HL-60 (cell line): ENCODE measurements at regions not wholly inside any gene's neighbourhood (a gene's known extent, or its start where the extent isn't known, plus 50 kb on each side); places are given as distances from the start of the nearest gene placed in this dataset.
"Not testable (repeated sequence)": the region's sequence is repeated elsewhere in the genome, so short reads cannot be mapped to it uniquely, and the experiment has no call there.

Experiments used
- DNase-seq, 2 experiments: peaks; one replicate each; pipeline ENCODE4 v3.0.0-alpha.2; 2010 to 2020; ENCODE audit warnings: low read depth in 1 of 2, low spot score in 1 of 2
- H3K27ac ChIP-seq: fragments of 250-450 bp; sonication (Bioruptor Pico); replicated peaks from 2 replicates; pipeline ENCODE4 v1.5.1; 2020; ENCODE audit warnings: mild to moderate bottlenecking, moderate library complexity
- H3K27me3 ChIP-seq: fragments of 250-450 bp; sonication (Bioruptor Pico); 2 replicates; pipeline ENCODE4 v1.5.1; 2021; ENCODE audit warnings: mild to moderate bottlenecking, moderate library complexity; ENCODE audit not compliant: insufficient read depth, poor library complexity, severe bottlenecking
- H3K4me3 ChIP-seq: replicated peaks from 2 replicates; pipeline ENCODE4 v1.5.1; 2011; ENCODE audit warnings: mild to moderate bottlenecking, control low read depth, low read length; ENCODE audit not compliant: insufficient read depth
- GABPA ChIP-seq: IDR thresholded peaks from 2 replicates; pipeline ENCODE4 v1.6.1; 2012; ENCODE audit warnings: low read depth
- POLR2AphosphoS5 ChIP-seq: IDR thresholded peaks from 2 replicates; pipeline ENCODE4 v1.6.1; 2012; ENCODE audit warnings: low read depth
- SPI1 ChIP-seq: IDR thresholded peaks from 2 replicates; pipeline ENCODE4 v1.6.1; 2012; ENCODE audit warnings: low read depth, mild to moderate bottlenecking, borderline replicate concordance
- TF ChIP-seq, protein P1 (sequence below): IDR thresholded peaks from 2 replicates; pipeline ENCODE4 v1.6.1; 2012; ENCODE audit warnings: low read depth; ENCODE audit not compliant: insufficient replicate concordance
- TF ChIP-seq, protein P2 (sequence below): IDR thresholded peaks from one replicate; pipeline ENCODE4 v1.5.1; 2011; ENCODE audit warnings: low read length, control low read depth, inconsistent platforms; ENCODE audit not compliant: insufficient read depth

DNA sequence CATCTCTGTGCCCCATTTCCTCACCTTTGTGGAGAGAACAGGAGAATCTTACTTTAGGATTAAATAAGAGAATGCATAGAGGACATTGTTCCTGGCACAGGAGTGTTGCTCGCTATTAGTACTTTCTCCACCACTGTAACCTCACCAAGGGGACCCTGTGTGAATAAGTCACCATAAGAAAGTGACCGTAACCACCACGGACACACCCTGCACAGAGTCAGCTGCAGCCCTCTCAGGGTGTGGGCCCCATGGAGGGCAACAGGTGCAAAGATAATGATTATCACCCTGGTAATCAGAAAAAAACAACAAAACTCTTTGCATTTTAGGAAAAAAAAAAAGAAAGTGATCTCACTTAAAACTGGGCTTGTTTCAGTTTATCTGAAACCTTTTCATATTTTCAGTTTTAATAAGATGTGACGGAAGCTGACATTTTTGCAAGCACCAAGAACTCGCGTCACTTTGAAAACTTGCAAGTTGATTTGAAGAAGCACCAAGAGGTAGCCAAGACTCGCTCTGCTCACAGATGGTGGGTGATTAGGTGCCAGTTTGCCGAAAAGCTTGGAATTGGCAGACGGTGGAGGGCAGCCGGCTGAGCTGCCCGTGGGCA, 87.0 kb upstream of the VRK1 start:
- H3K27me3 ChIP-seq = no peaks in the 10 kb centered on the region
- no peak overlapping the region for H3K4me3 ChIP-seq
- no peak for DNase-seq
- TF ChIP-seq GABPA (no peak), POLR2AphosphoS5 (no peak), SPI1 (no peak)
- TF ChIP-seq, protein P1, sequence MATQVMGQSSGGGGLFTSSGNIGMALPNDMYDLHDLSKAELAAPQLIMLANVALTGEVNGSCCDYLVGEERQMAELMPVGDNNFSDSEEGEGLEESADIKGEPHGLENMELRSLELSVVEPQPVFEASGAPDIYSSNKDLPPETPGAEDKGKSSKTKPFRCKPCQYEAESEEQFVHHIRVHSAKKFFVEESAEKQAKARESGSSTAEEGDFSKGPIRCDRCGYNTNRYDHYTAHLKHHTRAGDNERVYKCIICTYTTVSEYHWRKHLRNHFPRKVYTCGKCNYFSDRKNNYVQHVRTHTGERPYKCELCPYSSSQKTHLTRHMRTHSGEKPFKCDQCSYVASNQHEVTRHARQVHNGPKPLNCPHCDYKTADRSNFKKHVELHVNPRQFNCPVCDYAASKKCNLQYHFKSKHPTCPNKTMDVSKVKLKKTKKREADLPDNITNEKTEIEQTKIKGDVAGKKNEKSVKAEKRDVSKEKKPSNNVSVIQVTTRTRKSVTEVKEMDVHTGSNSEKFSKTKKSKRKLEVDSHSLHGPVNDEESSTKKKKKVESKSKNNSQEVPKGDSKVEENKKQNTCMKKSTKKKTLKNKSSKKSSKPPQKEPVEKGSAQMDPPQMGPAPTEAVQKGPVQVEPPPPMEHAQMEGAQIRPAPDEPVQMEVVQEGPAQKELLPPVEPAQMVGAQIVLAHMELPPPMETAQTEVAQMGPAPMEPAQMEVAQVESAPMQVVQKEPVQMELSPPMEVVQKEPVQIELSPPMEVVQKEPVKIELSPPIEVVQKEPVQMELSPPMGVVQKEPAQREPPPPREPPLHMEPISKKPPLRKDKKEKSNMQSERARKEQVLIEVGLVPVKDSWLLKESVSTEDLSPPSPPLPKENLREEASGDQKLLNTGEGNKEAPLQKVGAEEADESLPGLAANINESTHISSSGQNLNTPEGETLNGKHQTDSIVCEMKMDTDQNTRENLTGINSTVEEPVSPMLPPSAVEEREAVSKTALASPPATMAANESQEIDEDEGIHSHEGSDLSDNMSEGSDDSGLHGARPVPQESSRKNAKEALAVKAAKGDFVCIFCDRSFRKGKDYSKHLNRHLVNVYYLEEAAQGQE = no peak
- TF ChIP-seq, protein P2, sequence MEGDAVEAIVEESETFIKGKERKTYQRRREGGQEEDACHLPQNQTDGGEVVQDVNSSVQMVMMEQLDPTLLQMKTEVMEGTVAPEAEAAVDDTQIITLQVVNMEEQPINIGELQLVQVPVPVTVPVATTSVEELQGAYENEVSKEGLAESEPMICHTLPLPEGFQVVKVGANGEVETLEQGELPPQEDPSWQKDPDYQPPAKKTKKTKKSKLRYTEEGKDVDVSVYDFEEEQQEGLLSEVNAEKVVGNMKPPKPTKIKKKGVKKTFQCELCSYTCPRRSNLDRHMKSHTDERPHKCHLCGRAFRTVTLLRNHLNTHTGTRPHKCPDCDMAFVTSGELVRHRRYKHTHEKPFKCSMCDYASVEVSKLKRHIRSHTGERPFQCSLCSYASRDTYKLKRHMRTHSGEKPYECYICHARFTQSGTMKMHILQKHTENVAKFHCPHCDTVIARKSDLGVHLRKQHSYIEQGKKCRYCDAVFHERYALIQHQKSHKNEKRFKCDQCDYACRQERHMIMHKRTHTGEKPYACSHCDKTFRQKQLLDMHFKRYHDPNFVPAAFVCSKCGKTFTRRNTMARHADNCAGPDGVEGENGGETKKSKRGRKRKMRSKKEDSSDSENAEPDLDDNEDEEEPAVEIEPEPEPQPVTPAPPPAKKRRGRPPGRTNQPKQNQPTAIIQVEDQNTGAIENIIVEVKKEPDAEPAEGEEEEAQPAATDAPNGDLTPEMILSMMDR = no peak
- no peak overlapping the region for H3K27ac ChIP-seq

DNA sequence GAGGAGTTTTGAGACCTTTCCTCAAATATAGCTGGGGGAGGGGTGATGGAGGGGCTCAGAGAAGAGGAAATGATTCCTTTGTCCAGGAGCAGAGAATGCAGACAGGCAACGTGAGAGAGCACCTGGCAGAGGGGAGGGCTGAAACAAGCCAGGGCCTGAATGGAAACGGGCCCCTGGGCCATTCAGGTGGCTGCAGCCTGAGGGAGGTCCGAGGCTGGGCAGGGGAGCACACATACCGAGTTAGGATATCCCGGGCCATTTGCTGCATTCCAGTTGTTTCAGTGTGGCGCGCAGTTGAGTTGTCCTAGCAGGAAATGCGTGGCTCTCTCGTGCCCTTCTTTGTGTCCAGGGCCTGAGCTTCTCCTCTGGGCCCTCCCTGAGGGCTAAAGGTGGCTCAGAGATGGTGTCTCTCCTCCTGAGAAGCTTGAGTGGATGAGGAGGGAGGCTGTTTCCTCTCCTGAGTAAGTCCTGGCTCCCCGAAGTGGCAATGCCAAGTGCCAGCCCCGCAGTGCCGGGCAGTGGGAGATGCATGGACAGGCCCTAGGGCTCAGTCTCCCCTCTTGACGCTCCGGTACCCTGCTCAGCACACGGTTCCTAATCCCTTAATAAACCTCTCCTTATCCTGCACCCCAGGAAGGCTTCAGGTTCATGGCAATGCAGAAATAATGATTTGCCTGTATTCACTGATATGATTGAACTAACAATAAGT, 85.5 kb upstream of the VRK1 start:
- H3K27me3 ChIP-seq = no peaks in the 10 kb centered on the region
- TF ChIP-seq POLR2AphosphoS5 (no peak), SPI1 (no peak), GABPA (no peak)
- TF ChIP-seq, protein P2 = no peak
- TF ChIP-seq, protein P1 = no peak
- DNase-seq = no peak

DNA sequence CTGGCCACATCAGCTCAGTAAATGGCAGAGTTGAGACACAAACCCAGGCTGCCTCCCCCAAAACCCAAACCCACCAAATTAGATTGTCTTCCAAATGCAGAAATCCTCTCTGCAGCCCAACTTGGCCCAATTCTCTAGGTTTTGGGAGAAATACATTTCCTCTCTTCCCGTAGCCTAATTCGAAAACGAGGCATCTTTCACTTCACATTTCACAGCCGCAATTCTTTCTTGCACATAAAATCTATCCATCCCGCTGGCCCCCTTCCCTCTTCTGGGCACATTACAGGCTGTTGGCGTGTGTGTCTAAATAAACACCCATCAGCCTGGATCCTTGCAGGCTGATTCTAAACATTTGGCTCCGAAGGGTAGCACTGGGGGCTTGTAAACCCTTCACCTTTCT, 83.8 kb upstream of the VRK1 start:
- no peaks in the 10 kb centered on the region for H3K27me3 ChIP-seq
- DNase-seq = no peak
- no peak overlapping the region for H3K4me3 ChIP-seq
- TF ChIP-seq SPI1 = no peak
- TF ChIP-seq POLR2AphosphoS5 = no peak
- TF ChIP-seq GABPA = no peak
- TF ChIP-seq, protein P2 = no peak
- TF ChIP-seq, protein P1 = no peak
- no peak overlapping the region for H3K27ac ChIP-seq

More for the DNA sequence above, 85.5 kb upstream of the VRK1 start:
- Histone ChIP-seq H3K27ac (no peak overlapping the region), H3K4me3 (no peak overlapping the region)

DNA sequence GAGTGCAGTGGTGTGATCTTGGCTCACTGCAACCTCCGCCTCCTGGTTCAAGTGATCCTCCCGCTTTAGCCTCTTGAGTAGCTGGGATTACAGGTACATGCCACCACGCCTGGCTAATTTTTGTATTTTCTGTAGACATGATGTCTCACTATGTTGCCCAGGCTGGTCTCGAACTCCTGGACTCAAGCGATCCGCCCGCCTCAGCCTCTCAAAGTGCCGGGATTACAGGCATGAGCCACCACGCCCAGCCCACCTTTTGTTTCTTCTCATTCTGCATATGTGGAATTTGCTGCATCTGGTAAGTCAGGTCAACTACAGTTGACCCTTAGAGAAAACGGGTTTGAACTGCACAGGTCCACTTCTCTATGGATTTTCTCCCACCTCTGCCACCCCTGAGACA, 82.6 kb upstream of the VRK1 start:
- not testable (repeated sequence) for H3K4me3 ChIP-seq, H3K27ac ChIP-seq, DNase-seq, H3K27me3 ChIP-seq
